HepG2 (cell line): ENCODE measurements at regions not wholly inside any gene's neighbourhood (a gene's known extent, or its start where the extent isn't known, plus 50 kb on each side); places are given as distances from the start of the nearest gene placed in this dataset.

Source experiments
- ATAC-seq: fragments of 200-7000 bp; cut with Tn5 transposase; 3 replicates; pipeline ENCODE4 v1.9.1; 2020; ENCODE audit warnings: mild to moderate bottlenecking, moderate library complexity
- BruUV-seq: library from RNA; stranded (reverse); fragments of 400-500 nt; replicated peaks from 2 replicates; lab custom pipeline; 2021; lab: Mats Ljungman, UMichigan
- CTCF ChIA-PET: fragments of 300-600 bp; formaldehyde crosslinking; extraction: SDS; loops from one replicate; lab custom pipeline; 2021; ENCODE audit warnings: low total read pairs, inconsistent platforms, low intra/inter-chr PET ratio; lab: Yijun Ruan, JAX
- POLR2A ChIA-PET: fragments of 350-600 bp; sonication (Branson Sonifier 250); formaldehyde crosslinking; loops from one replicate; lab custom pipeline; 2020; ENCODE audit warnings: antibody characterized with exemption, inconsistent platforms; lab: Yijun Ruan, JAX
- DNase-seq: peaks from one replicate; pipeline ENCODE4 v3.0.0-alpha.2; 2015; ENCODE audit warnings: low spot score
- FAIRE-seq: peaks from 3 replicates; lab custom pipeline; 2011; peaks lifted over from hg19 to GRCh38; lab: Jason Lieb, UNC
- H2AFZ ChIP-seq: one replicate; pipeline ENCODE4 v1.6.1; 2011; ENCODE audit warnings: low read length, inconsistent platforms
- H3K27ac ChIP-seq: fragments of 300-600 bp; 3 replicates; pipeline ENCODE4 v1.8.0; 2011; ENCODE audit warnings: mixed run types, mild to moderate bottlenecking, mixed read lengths, low read length, inconsistent platforms; ENCODE audit not compliant: insufficient read depth; ENCODE audit errors: extremely low read length
- H3K27me3 ChIP-seq, 2 experiments: fragments of 200-600 bp in 1 of 2; 2 replicates in 1 of 2; 3 replicates in 1 of 2; pipeline versions ENCODE4 v1.6.0 to v1.8.0; 2011; ENCODE audit warnings: low read length in 2 of 2, mild to moderate bottlenecking in 2 of 2, moderate library complexity in 2 of 2, inconsistent platforms in 1 of 2; ENCODE audit not compliant: insufficient read depth in 2 of 2, control insufficient read depth in 1 of 2
- H3K36me3 ChIP-seq, 2 experiments: fragments of 200-600 bp in 1 of 2; replicated peaks in 1 of 2; 2 replicates in 1 of 2; 3 replicates in 1 of 2; pipeline versions ENCODE4 v1.5.1 to v1.8.0; 2011; ENCODE audit warnings: low read length in 2 of 2, inconsistent platforms in 1 of 2; ENCODE audit not compliant: insufficient read depth in 2 of 2, control insufficient read depth in 1 of 2
- H3K4me1 ChIP-seq: 2 replicates; pipeline ENCODE4 v1.5.1; 2012; ENCODE audit warnings: low read length, inconsistent platforms; ENCODE audit not compliant: insufficient read depth
- H3K4me2 ChIP-seq: 2 replicates; pipeline ENCODE4 v1.6.0; 2011; ENCODE audit warnings: low read depth, low read length, inconsistent platforms
- H3K4me3 ChIP-seq, 3 experiments: fragments of 200-600 bp in 1 of 3; sonication (generic), shearing (Covaris generic) in 1 of 3; replicated peaks in 1 of 3; 2 replicates each; pipeline ENCODE4 v1.5.1; 2011 to 2016; ENCODE audit warnings: low read length in 3 of 3, inconsistent platforms in 2 of 3, low read depth in 2 of 3, mild to moderate bottlenecking in 2 of 3, control low read depth in 1 of 3, mixed read lengths in 1 of 3; ENCODE audit not compliant: insufficient read depth in 1 of 3
- H3K79me2 ChIP-seq: one replicate; pipeline ENCODE4 v1.6.1; 2011; ENCODE audit warnings: low read length, inconsistent platforms; ENCODE audit not compliant: insufficient read depth
- H3K9ac ChIP-seq: 2 replicates; pipeline ENCODE4 v1.6.0; 2011; ENCODE audit warnings: mild to moderate bottlenecking, low read depth, low read length, inconsistent platforms; ENCODE audit not compliant: insufficient read depth
- H3K9me3 ChIP-seq: 2 replicates; pipeline ENCODE4 v1.5.1; 2012; ENCODE audit warnings: mild to moderate bottlenecking, low read length
- H4K20me1 ChIP-seq: 2 replicates; pipeline ENCODE4 v1.6.0; 2011; ENCODE audit warnings: inconsistent platforms, mild to moderate bottlenecking, low read length, moderate library complexity; ENCODE audit not compliant: insufficient read depth
- ATF7-NPFF ChIP-seq: sonication (generic); formaldehyde crosslinking; IDR thresholded peaks from 2 replicates; pipeline ENCODE4 v1.8.1; 2023; ENCODE audit warnings: mild to moderate bottlenecking, low read depth, missing genetic modification reagents, moderate library complexity
- CCDC6 ChIP-seq: sonication (generic); formaldehyde crosslinking; IDR thresholded peaks from 2 replicates; pipeline ENCODE4 v1.8.1; 2022; ENCODE audit warnings: mild to moderate bottlenecking, missing genetic modification reagents, moderate library complexity
- CHD2 ChIP-seq: IDR thresholded peaks from 2 replicates; pipeline ENCODE4 v1.6.1; 2011; ENCODE audit warnings: low read depth, low read length, improper control_type of control experiment
- NAIF1 ChIP-seq: sonication (generic); formaldehyde crosslinking; IDR thresholded peaks from 2 replicates; pipeline ENCODE4 v1.5.0; 2020; ENCODE audit warnings: mild to moderate bottlenecking, missing genetic modification reagents, borderline replicate concordance
- PCBP1 ChIP-seq: fragments of 200-400 bp; formaldehyde crosslinking; IDR thresholded peaks from 2 replicates; pipeline ENCODE4 v1.6.1; 2017; ENCODE audit warnings: mild to moderate bottlenecking, low read depth, low read length, borderline replicate concordance
- PRPF4 ChIP-seq: fragments of 200-400 bp; formaldehyde crosslinking; IDR thresholded peaks from 2 replicates; pipeline ENCODE4 v1.6.1; 2016; ENCODE audit warnings: low read length, low read depth; ENCODE audit not compliant: poor library complexity, severe bottlenecking
- SAFB2 ChIP-seq: sonication (generic); formaldehyde crosslinking; IDR thresholded peaks from 2 replicates; pipeline ENCODE4 v1.5.1; 2020; ENCODE audit warnings: missing genetic modification reagents, low read depth, mild to moderate bottlenecking, borderline replicate concordance
- SCMH1 ChIP-seq: sonication (generic); formaldehyde crosslinking; IDR thresholded peaks from 2 replicates; pipeline ENCODE4 v1.9.0; 2021; ENCODE audit warnings: missing genetic modification reagents, mild to moderate bottlenecking, borderline replicate concordance
- STAT6 ChIP-seq: sonication (generic); formaldehyde crosslinking; IDR thresholded peaks from 2 replicates; pipeline ENCODE4 v1.4.0; 2020; ENCODE audit warnings: missing genetic modification reagents, mild to moderate bottlenecking, borderline replicate concordance
- TERF1 ChIP-seq: sonication (generic); formaldehyde crosslinking; IDR thresholded peaks from 2 replicates; pipeline ENCODE4 v1.8.0; 2022; ENCODE audit warnings: mild to moderate bottlenecking, missing genetic modification reagents, moderate library complexity
- ZNF292 ChIP-seq: sonication (generic); formaldehyde crosslinking; IDR thresholded peaks from 2 replicates; pipeline ENCODE4 v1.8.1; 2022; ENCODE audit warnings: mild to moderate bottlenecking, low read depth, missing genetic modification reagents, borderline replicate concordance
- ZNF569 ChIP-seq: sonication (generic); formaldehyde crosslinking; IDR thresholded peaks from 2 replicates; pipeline ENCODE4 v1.5.0; 2020; ENCODE audit warnings: mild to moderate bottlenecking, missing genetic modification reagents, moderate library complexity, borderline replicate concordance
- ZNF7 ChIP-seq: IDR thresholded peaks from 2 replicates; pipeline ENCODE4 v1.6.1; 2016; ENCODE audit warnings: missing biosample characterization, missing genetic modification reagents
- ZSCAN31 ChIP-seq: sonication (generic); formaldehyde crosslinking; IDR thresholded peaks from 2 replicates; pipeline ENCODE4 v1.5.0; 2020; ENCODE audit warnings: low read depth, mild to moderate bottlenecking, missing genetic modification reagents
- WGBS: methylation state at CpG from one replicate; pipeline ENCODE4 v1.1.6; 2017; ENCODE audit warnings: low lambda C conversion rate; 5-methylcytosine and 5-hydroxymethylcytosine counted together
- in situ Hi-C: cut with HindIII; loops from 2 replicates; pipeline ENCODE4 v1.10.0; 2017; ENCODE audit warnings: low pct_unique_long_range_greater_than_20kb; ENCODE audit not compliant: extremely low pct_ligation_motif_present
- intact Hi-C: fragments of 100-400 bp; cut with micrococcal nuclease; formaldehyde crosslinking; loops from one replicate; pipeline ENCODE4 v1.10.0; 2022; ENCODE audit not compliant: unreplicated experiment

- TF ChIP-seq STAT6, result no peak
- TF ChIP-seq CHD2, result no peak
- TF ChIP-seq ZNF569, result no peak
- no peak for TF ChIP-seq ZSCAN31 (CRISPR knock-in tag)
- no peak for TF ChIP-seq ATF7-NPFF (CRISPR knock-in tag)
- TF ChIP-seq NAIF1 (CRISPR knock-in tag), result no peak
Observed at GRCh38 chr5:74113196-74113540, 487.2 kb downstream of the ARHGEF28 start (continued).

GRCh38 chr5:74112372-74113195 is 486.6 kb downstream of the ARHGEF28 start:
- ChIA-PET POLR2A (no interaction called here), CTCF (no interaction called here)
- DNase-seq, result no peak
- no TSS peak for BruUV-seq
- H3K4me3 ChIP-seq, result no peak overlapping the region
- H3K79me2 ChIP-seq, result no peaks in the 10 kb centered on the region
- H3K9me3 ChIP-seq, result no peaks in the 10 kb centered on the region
- no peaks in the 10 kb centered on the region for H4K20me1 ChIP-seq
- no peak for ATAC-seq
- intact Hi-C loops, result no loop called here
- no peak overlapping the region for H3K4me2 ChIP-seq
- no peak overlapping the region for H2AFZ ChIP-seq
- FAIRE-seq, result no peak
- H3K27ac ChIP-seq, result no peak overlapping the region
- H3K4me1 ChIP-seq, result no peaks in the 10 kb centered on the region
- TF ChIP-seq ZNF292 (CRISPR knock-in tag) (no peak), PCBP1 (no peak), PRPF4 (no peak), TERF1 (CRISPR knock-in tag) (no peak), CCDC6 (CRISPR knock-in tag) (no peak), SCMH1 (CRISPR knock-in tag) (no peak), ZNF7 (CRISPR knock-in tag) (no peak), SAFB2 (CRISPR knock-in tag) (no peak)
- H3K36me3 ChIP-seq, result no peaks in the 10 kb centered on the region
- WGBS, result 93% methylated on average over 2 of the region's 3 CpGs
- in situ Hi-C loops, result no loop called here
- H3K27me3 ChIP-seq, result peaks cover 4% of the 10 kb centered on the region in 2 experiments; a peak in 4 of 5 replicates
- no peak overlapping the region for H3K9ac ChIP-seq
